BE2C (cell line): ENCODE measurements at regions not wholly inside any gene's neighbourhood (a gene's known extent, or its start where the extent isn't known, plus 50 kb on each side); places are given as distances from the start of the nearest gene placed in this dataset.

Experiments used
- DNase-seq: peaks from one replicate; pipeline ENCODE4 v3.0.0-alpha.2; 2020
- H3K27me3 ChIP-seq: fragments of 250-450 bp; sonication (Bioruptor Pico); 2 replicates; pipeline ENCODE4 v1.5.1; 2020; ENCODE audit warnings: mild to moderate bottlenecking
- H3K36me3 ChIP-seq: fragments of 250-450 bp; sonication (Bioruptor Pico); 2 replicates; pipeline ENCODE4 v1.5.1; 2020; ENCODE audit warnings: mild to moderate bottlenecking
- H3K4me1 ChIP-seq: fragments of 250-450 bp; sonication (Bioruptor Pico); 2 replicates; pipeline ENCODE4 v1.5.1; 2020
- H3K4me3 ChIP-seq: 2 replicates; pipeline ENCODE4 v1.5.1; 2011; ENCODE audit warnings: low read depth, low read length
- H3K9me3 ChIP-seq: fragments of 250-450 bp; sonication (Bioruptor Pico); 2 replicates; pipeline ENCODE4 v1.5.1; 2020
- TF ChIP-seq, protein P1 (sequence below): IDR thresholded peaks from 2 replicates; pipeline ENCODE4 v1.5.1; 2012; ENCODE audit warnings: mild to moderate bottlenecking, low read depth, low read length

DNA sequence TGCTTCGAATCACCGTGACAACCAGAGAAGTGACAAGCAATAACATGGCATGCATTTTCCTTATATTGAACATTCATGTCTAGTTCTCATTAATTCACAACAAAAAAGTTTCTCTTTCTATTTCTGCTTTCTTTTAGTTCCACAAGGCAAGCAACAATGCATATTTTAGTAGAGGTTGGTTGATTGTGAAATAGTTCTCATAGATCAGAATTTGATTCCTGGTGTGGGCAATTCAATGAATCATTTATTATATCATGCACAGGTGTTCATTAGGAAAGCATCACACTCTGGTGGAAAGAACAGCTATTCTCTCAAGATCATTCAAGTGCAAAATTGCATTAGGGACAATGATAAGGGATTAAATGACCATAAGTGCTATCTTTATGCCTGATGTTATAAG is 980.9 kb downstream of the BRINP3 start:
- Histone ChIP-seq H3K27me3 (no peaks in the 10 kb centered on the region), H3K9me3 (no peaks in the 10 kb centered on the region), H3K4me1 (no peaks in the 10 kb centered on the region), H3K36me3 (no peaks in the 10 kb centered on the region), H3K4me3 (no peak overlapping the region)
- no peak for DNase-seq
- TF ChIP-seq, protein P1, sequence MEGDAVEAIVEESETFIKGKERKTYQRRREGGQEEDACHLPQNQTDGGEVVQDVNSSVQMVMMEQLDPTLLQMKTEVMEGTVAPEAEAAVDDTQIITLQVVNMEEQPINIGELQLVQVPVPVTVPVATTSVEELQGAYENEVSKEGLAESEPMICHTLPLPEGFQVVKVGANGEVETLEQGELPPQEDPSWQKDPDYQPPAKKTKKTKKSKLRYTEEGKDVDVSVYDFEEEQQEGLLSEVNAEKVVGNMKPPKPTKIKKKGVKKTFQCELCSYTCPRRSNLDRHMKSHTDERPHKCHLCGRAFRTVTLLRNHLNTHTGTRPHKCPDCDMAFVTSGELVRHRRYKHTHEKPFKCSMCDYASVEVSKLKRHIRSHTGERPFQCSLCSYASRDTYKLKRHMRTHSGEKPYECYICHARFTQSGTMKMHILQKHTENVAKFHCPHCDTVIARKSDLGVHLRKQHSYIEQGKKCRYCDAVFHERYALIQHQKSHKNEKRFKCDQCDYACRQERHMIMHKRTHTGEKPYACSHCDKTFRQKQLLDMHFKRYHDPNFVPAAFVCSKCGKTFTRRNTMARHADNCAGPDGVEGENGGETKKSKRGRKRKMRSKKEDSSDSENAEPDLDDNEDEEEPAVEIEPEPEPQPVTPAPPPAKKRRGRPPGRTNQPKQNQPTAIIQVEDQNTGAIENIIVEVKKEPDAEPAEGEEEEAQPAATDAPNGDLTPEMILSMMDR: no peak

DNA sequence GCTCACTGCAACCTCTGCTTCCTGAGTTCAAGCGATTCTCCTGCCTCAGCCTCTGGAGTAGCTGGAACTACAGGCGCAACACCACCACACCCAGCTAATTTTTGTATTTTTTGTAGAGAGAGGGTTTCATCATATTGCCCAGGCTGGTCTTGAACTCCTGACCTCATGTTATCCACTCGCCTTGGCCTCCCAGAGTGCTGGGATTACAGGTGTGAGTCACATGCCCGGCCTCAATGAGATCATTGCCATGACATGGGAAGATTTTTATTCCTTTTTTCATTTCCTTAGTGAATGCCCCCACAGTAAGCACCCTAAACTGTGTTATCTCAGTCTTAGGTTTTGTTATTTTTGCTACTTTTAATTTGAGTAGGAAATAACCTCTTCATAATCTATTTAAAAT is 977.9 kb downstream of the BRINP3 start:
- no peaks in the 10 kb centered on the region for H3K36me3 ChIP-seq
- no peaks in the 10 kb centered on the region for H3K27me3 ChIP-seq
- H3K4me3 ChIP-seq: no peak overlapping the region
- DNase-seq: no peak
- no peaks in the 10 kb centered on the region for H3K9me3 ChIP-seq
- H3K4me1 ChIP-seq: no peaks in the 10 kb centered on the region
- TF ChIP-seq, protein P1: no peak

DNA sequence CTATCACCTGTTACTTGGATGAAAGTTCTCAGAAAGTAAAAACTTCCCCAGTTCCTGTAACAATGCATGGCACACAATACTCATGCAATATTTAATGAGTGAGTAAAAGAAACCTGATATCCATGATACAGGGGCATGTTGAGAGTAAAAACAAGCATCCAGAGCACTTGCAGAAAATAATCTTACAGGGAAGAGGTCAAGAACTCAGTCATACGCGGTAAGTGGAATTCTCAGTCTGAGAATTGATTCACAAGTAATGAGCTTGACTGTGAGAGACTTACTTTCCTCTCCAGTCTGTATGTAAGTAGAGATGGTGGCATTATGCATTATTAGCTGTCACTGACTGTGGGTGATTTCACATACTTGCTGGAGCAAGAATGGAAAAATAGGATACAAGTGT is 976.9 kb downstream of the BRINP3 start:
- no peaks in the 10 kb centered on the region for H3K4me1 ChIP-seq
- no peak overlapping the region for H3K4me3 ChIP-seq
- TF ChIP-seq, protein P1: no peak
- H3K36me3 ChIP-seq: no peaks in the 10 kb centered on the region
- no peaks in the 10 kb centered on the region for H3K9me3 ChIP-seq
- H3K27me3 ChIP-seq: no peaks in the 10 kb centered on the region
- DNase-seq: no peak

DNA sequence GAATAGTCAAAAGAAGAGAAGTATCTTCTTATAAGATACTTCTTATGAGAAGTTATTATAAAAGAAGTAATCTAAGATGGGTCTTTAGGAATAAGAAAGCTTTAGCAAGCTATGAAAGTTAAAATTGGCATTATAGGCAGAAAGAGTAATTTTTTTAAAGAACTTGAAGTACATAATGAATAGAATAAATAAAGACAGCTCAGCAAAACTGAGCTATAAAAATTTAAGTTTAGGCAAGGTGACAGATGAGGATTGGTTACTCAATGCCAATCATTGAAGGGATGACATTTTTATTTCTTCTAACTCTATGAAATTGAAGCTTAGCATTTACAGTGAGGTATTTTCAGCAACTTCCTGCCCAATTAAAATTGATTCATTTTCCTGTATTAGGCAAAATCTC is 966.8 kb downstream of the BRINP3 start:
- Histone ChIP-seq H3K9me3 (no peaks in the 10 kb centered on the region), H3K4me3 (no peak overlapping the region), H3K27me3 (no peaks in the 10 kb centered on the region), H3K36me3 (no peaks in the 10 kb centered on the region), H3K4me1 (no peaks in the 10 kb centered on the region)
- no peak for DNase-seq
- TF ChIP-seq, protein P1: no peak

DNA sequence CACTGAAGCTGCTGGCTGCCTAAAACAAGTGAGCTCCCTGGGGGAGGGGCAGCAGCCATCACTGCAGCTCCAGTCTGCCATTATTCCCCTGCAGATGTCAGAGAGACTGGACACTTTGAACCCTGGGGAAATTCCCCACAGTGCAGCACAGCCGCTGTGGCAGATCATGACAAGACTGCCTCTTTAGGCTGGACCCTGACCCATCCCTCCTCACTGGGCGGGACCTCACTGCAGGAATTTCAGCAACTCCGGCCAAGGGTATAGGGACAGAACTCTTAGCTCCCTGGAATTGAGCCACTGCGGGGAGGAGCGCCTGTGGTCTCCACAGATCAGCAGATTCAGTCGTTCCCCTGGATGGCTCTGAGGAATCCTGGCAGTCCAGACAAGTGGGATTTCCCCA is 964.6 kb downstream of the BRINP3 start:
- DNase-seq: no peak
- H3K4me3 ChIP-seq: no peak overlapping the region
- no peaks in the 10 kb centered on the region for H3K27me3 ChIP-seq
- H3K36me3 ChIP-seq: no peaks in the 10 kb centered on the region
- no peaks in the 10 kb centered on the region for H3K9me3 ChIP-seq
- TF ChIP-seq, protein P1: no peak
- H3K4me1 ChIP-seq: no peaks in the 10 kb centered on the region

DNA sequence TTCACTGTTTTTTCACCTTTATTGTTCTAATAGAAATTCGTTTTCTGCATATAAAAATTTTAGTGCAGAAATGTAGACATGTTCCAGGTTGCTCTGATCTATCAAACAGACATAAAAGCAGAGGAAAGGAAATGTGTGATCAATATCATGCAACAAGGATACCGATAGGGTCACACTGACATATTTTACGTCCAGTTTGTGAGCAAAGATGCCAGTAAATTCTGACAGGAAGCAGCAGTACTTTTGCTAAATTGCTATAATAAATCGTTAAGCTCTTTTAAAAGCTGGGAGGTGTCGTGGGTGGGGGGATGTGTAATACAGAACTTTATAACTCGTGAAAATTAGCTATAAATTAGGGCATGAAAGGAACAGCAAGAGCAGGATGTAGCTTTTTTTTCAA is 955.2 kb downstream of the BRINP3 start:
- Histone ChIP-seq H3K36me3 (no peaks in the 10 kb centered on the region), H3K4me1 (no peaks in the 10 kb centered on the region), H3K4me3 (no peak overlapping the region), H3K27me3 (no peaks in the 10 kb centered on the region), H3K9me3 (no peaks in the 10 kb centered on the region)
- no peak for DNase-seq
- TF ChIP-seq, protein P1: no peak
